ENCODE measurements at regions not wholly inside any gene's neighbourhood (a gene's known extent, or its start where the extent isn't known, plus 50 kb on each side); places are given as distances from the start of the nearest gene placed in this dataset.

- TF ChIP-seq CTCF (IDR thresholded peaks at IDR 0.05) (no peak), POLR2A (IDR thresholded peaks at IDR 0.05) (no peak)
- DNase-seq (no peak), ATAC-seq (no peak)
- 65 to 78% (median 75%) methylated on average over 3 of the region's 3 CpGs for WGBS, 4 donors
- no peaks in the 10 kb centered on the region for H3K36me3 ChIP-seq
- H3K27ac ChIP-seq, result no peak overlapping the region
- no peaks in the 10 kb centered on the region for H3K27me3 ChIP-seq
- no peaks in the 10 kb centered on the region for H3K4me1 ChIP-seq
- no peaks in the 10 kb centered on the region for H3K9me3 ChIP-seq
- no peak overlapping the region for H3K4me3 ChIP-seq
- intact Hi-C loops (cut with DNase I), result loop anchor here in 1 of 10 donors (10.0 kb wide), 1 partner anchor 535 kb away; no protein-coding TSS in a partner anchor
Measured at GRCh38 chr14:26929361-26929760, 331.5 kb upstream of the NOVA1 start.

- DNase-seq, result no peak
- no peak for TF ChIP-seq CTCF (IDR thresholded peaks at IDR 0.05)
- no peak for TF ChIP-seq POLR2A (IDR thresholded peaks at IDR 0.05)
- Histone ChIP-seq H3K27ac (no peak overlapping the region), H3K4me1 (no peaks in the 10 kb centered on the region), H3K4me3 (no peak overlapping the region), H3K27me3 (no peaks in the 10 kb centered on the region), H3K36me3 (no peaks in the 10 kb centered on the region), H3K9me3 (no peaks in the 10 kb centered on the region)
- 30 to 45% (median 38%) methylated on average over 2 of the region's 2 CpGs for WGBS, 4 donors
- intact Hi-C loops (cut with DNase I), result no loop called here
- no peak for ATAC-seq
Measured at GRCh38 chr14:26930576-26930975, 332.7 kb upstream of the NOVA1 start.

DNA sequence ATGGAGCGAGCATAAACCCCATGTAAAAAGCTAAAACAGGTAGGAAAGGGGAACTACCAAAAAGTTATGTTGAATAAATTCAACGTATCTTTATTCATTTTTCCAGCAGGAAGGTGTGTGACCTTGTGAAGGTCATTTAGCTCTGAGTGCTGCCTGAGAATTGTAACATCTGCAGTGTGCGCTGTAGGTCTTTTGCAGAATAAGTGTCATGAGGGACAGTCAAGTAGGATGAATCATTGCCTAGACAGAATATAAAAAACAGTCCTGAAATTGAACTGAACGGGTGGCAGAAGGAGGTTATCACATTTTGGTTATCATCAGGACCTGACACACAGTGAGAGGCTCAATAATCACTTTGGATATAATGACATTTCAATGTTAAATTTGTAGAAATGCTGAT lies 334.8 kb upstream of the NOVA1 start:
- H3K4me3 ChIP-seq, result no peak overlapping the region
- no peaks in the 10 kb centered on the region for H3K36me3 ChIP-seq
- ATAC-seq, result no peak
- TF ChIP-seq POLR2A (IDR thresholded peaks at IDR 0.05), result no peak
- no peak for TF ChIP-seq CTCF (IDR thresholded peaks at IDR 0.05)
- no peak for DNase-seq
- no peaks in the 10 kb centered on the region for H3K4me1 ChIP-seq
- no peak overlapping the region for H3K27ac ChIP-seq
- 68 to 73% (median 70%) methylated on average over 4 of the region's 4 CpGs for WGBS, 4 donors
- no peaks in the 10 kb centered on the region for H3K27me3 ChIP-seq
- intact Hi-C loops (cut with DNase I), result no loop called here
- H3K9me3 ChIP-seq, result no peaks in the 10 kb centered on the region

GRCh38 chr14:26933431-26933830 lies 335.6 kb upstream of the NOVA1 start:
- Histone ChIP-seq H3K4me3 (no peak overlapping the region), H3K27me3 (no peaks in the 10 kb centered on the region), H3K36me3 (no peaks in the 10 kb centered on the region), H3K9me3 (no peaks in the 10 kb centered on the region), H3K4me1 (no peaks in the 10 kb centered on the region), H3K27ac (no peak overlapping the region)
- TF ChIP-seq CTCF (IDR thresholded peaks at IDR 0.05) (no peak), POLR2A (IDR thresholded peaks at IDR 0.05) (no peak)
- WGBS, 4 donors, result 45 to 58% (median 52%) methylated on average over 4 of the region's 4 CpGs
- intact Hi-C loops (cut with DNase I), result no loop called here
- no peak for ATAC-seq
- no peak for DNase-seq

Measured in heart left ventricle (tissue), 16 donors.